ENCODE measurements at regions not wholly inside any gene's neighbourhood (a gene's known extent, or its start where the extent isn't known, plus 50 kb on each side); places are given as distances from the start of the nearest gene placed in this dataset.

DNA sequence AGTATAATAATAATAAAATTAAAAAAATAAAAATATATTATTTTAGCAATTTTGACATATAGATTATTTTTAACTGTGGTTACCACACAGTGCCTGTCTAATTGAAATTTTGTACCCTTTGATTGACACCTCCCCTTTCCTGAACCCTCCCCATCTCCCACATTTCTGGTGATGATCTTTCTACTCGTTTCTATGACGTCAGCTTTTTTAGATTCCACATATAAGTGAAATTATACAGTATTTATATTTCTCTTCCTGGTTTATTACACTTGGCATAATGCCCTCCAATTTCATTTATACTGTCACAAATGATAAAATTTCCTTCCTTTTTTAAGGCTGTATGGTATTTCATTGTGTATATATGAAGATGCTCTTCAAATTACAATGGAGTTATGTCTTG lies 258.1 kb upstream of the PTCHD4 start:
- H3K9me3 ChIP-seq (ENCODE audit: severe bottlenecking): peaks cover 3% of the 10 kb centered on the region
- no peak for TF ChIP-seq CTCF (IDR thresholded peaks at IDR 0.05; ENCODE audit: low read depth, low read length)
- H3K27ac ChIP-seq: no peak overlapping the region
- DNase-seq: no peak
- no peaks in the 10 kb centered on the region for H3K27me3 ChIP-seq (ENCODE audit: insufficient read depth, low read depth, severe bottlenecking)
- no peaks in the 10 kb centered on the region for H3K36me3 ChIP-seq
- no peak overlapping the region for H3K4me3 ChIP-seq (ENCODE audit: low read depth, low read length)

GRCh38 chr6:48325701-48326100 lies 214.7 kb upstream of the PTCHD4 start:
- no peak for TF ChIP-seq CTCF (IDR thresholded peaks at IDR 0.05; ENCODE audit: low read depth, low read length)
- Histone ChIP-seq H3K27ac (no peak overlapping the region), H3K36me3 (no peaks in the 10 kb centered on the region), H3K27me3 (ENCODE audit: insufficient read depth, low read depth, severe bottlenecking) (no peaks in the 10 kb centered on the region), H3K9me3 (ENCODE audit: severe bottlenecking) (no peaks in the 10 kb centered on the region), H3K4me3 (ENCODE audit: low read depth, low read length) (no peak overlapping the region)
- no peak for DNase-seq

- Histone ChIP-seq H3K4me3 (ENCODE audit: low read depth, low read length) (no peak overlapping the region), H3K36me3 (no peaks in the 10 kb centered on the region), H3K9me3 (ENCODE audit: severe bottlenecking) (no peaks in the 10 kb centered on the region), H3K27me3 (ENCODE audit: insufficient read depth, low read depth, severe bottlenecking) (no peaks in the 10 kb centered on the region), H3K27ac (no peak overlapping the region)
- no peak for TF ChIP-seq CTCF (IDR thresholded peaks at IDR 0.05; ENCODE audit: low read depth, low read length)
- DNase-seq: no peak
Measured at GRCh38 chr6:48318670-48319069, 207.7 kb upstream of the PTCHD4 start.

DNA sequence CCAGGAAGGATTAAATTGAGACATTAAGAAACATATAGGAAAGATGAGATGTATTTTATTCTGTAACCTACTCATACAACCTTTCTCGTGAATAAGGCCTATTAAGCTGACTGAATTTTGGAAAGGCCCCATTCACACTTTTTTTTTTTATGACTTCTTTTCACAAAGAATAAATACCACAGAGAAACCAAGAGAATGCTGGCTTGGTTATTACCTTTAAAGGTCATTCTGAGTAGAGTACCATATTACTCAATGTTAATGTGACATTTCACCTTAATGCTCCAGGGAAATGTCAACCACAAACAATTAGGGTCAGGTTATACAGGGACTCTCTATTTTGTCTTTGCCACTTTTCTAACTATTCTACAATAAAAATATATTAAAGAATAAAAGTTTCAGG lies 204.9 kb upstream of the PTCHD4 start:
- Histone ChIP-seq H3K27ac (no peak overlapping the region), H3K36me3 (no peaks in the 10 kb centered on the region), H3K4me3 (ENCODE audit: low read depth, low read length) (no peak overlapping the region), H3K9me3 (ENCODE audit: severe bottlenecking) (no peaks in the 10 kb centered on the region), H3K27me3 (ENCODE audit: insufficient read depth, low read depth, severe bottlenecking) (no peaks in the 10 kb centered on the region)
- DNase-seq: no peak
- no peak for TF ChIP-seq CTCF (IDR thresholded peaks at IDR 0.05; ENCODE audit: low read depth, low read length)

DNA sequence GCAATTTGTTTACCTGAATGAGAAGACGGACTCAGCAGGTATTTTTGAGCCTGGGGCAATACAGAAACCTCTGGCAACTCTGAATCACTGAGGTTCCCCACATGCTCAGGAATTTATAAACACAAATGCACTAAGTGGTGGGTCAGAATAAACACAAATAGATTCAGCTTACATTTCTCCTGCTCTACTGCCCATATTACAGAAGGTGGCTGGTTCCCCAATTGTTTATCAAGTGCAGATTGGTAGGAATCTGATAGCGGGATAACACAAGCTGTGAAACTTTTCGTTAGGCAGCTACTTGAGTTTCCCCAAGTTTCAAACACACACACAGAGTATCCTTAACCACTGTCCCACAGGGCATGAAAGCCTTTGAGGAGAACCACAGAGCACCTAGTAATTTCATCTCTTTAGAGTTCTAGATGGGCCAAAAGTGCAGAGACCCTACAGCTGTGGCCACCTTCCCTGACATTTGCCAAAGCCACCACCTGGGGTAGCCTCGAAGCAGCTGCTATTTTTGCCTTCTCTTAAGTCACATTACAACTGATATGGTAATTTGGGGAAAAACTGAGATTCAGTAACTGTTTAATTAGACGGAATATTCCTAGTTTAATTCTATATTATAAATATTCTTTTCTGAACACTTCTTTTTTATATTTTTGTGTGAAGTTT lies 204.2 kb upstream of the PTCHD4 start:
- Histone ChIP-seq H3K9me3 (ENCODE audit: severe bottlenecking) (no peaks in the 10 kb centered on the region), H3K27ac (no peak overlapping the region), H3K4me3 (ENCODE audit: low read depth, low read length) (no peak overlapping the region), H3K27me3 (ENCODE audit: insufficient read depth, low read depth, severe bottlenecking) (no peaks in the 10 kb centered on the region), H3K36me3 (no peaks in the 10 kb centered on the region)
- DNase-seq: no peak
- TF ChIP-seq CTCF (IDR thresholded peaks at IDR 0.05; ENCODE audit: low read depth, low read length): no peak

GRCh38 chr6:48311301-48311700 lies 200.3 kb upstream of the PTCHD4 start:
- no peaks in the 10 kb centered on the region for H3K27me3 ChIP-seq (ENCODE audit: insufficient read depth, low read depth, severe bottlenecking)
- H3K9me3 ChIP-seq (ENCODE audit: severe bottlenecking): no peaks in the 10 kb centered on the region
- TF ChIP-seq CTCF (IDR thresholded peaks at IDR 0.05; ENCODE audit: low read depth, low read length): no peak
- DNase-seq: no peak
- no peak overlapping the region for H3K27ac ChIP-seq
- no peaks in the 10 kb centered on the region for H3K36me3 ChIP-seq
- no peak overlapping the region for H3K4me3 ChIP-seq (ENCODE audit: low read depth, low read length)

All from WERI-Rb-1 (cell line).